GM18951 (cell line): ENCODE measurements at regions not wholly inside any gene's neighbourhood (a gene's known extent, or its start where the extent isn't known, plus 50 kb on each side); places are given as distances from the start of the nearest gene placed in this dataset.
"Not testable (repeated sequence)": the region's sequence is repeated elsewhere in the genome, so short reads cannot be mapped to it uniquely, and the experiment has no call there.

Experiments used
- POLR2A ChIP-seq: IDR thresholded peaks from 4 replicates; pipeline ENCODE4 v1.6.1; 2011; ENCODE audit warnings: mild to moderate bottlenecking; ENCODE audit not compliant: insufficient read length, insufficient read depth; ENCODE audit errors: extremely low read depth
- in situ Hi-C: fragments of 300-500 bp; cut with MboI; formaldehyde crosslinking; loops from one replicate; pipeline ENCODE4 v1.12.0; 2022; ENCODE audit warnings: low sequenced_read_pairs, mixed read lengths, inconsistent platforms; ENCODE audit not compliant: unreplicated experiment

DNA sequence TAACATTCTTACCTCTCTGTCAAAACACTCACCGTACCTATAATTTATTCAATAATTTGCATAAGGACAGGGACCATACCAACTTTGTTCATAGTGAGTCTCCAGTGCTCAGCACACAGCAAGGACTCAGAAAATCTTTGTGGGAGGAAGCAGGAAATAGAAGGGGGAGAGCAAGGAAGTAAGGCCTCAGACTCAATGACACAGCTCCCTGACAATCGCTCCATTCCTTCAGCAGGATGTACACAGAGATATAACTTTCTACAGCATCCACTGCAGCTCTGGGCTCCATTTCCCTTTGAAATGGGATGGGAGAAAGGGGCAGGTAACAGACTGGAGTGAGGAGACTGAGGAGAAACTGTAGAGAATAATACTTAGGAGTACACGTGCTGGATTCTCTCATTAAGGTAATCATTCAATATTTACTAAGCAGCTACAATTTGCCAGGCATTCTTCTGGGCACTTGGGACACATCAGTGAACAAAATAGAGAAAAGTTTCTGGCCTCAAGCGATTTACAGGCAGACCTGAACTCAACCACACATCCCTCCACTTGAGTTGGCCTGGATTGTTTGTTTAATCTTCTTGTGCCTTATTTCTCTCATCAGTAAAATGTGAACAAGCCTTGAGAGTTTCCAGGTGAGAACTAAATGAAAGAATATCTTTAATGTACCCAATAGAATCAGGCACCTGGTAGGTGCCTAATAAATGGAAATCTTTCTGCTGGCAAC is 330.3 kb upstream of the THBS1 start:
- in situ Hi-C loops = no loop called here
- no peak for TF ChIP-seq POLR2A

DNA sequence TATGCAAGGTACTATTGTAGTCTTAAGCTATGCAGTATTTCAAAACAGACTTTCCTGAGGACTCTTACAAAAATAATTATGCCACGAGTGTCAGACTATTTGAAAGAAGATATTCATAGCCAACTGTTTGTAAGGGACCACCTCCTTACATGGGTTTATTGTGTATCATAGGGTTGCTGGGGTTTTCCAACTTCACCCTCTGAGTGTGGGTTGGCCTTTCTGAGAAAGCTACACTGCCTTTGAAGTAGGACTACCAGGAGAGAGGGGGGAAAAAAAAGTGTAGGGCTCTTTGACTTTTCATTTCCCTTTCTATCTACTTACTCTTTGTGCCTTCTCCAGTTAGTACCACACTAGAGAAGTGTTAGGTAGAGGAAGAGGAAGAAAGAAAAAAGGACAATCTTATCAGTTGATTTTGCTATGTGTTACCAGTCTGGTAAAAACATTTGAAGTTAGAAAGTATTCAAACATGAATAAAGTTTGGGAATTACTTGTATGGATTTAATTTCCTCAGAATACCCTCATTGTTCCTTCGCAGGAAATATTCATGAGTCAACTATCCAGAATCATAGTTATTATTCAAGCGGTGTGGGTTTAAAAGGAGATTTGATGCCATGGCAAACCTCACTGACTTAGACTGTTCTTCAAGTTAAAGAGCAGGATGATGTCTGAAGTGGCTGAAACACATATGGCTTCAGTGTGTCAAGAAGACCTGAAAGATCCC is 329.3 kb upstream of the THBS1 start:
- in situ Hi-C loops = no loop called here
- no peak for TF ChIP-seq POLR2A

- no peak for TF ChIP-seq POLR2A
- in situ Hi-C loops = no loop called here
Measured at GRCh38 chr15:39252134-39252470, 328.8 kb upstream of the THBS1 start.

DNA sequence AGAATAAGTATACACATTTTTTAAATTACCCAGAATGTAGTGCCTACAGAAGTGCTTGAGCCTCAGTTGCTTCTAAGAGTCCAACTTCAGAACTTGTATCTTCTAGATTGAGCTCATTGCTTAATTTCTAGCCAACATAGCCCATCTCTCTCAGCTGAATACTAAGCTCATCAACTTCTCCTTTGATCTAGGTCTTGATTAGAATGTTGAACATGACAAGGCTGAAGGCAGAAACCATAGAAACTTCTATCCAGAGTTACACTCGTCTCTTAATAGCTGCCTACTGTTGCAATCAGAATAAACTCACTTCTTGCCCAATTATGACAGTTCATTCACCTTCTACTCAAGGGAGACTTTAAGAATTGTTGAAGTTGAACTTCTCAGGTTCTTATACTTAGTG is 327.3 kb upstream of the THBS1 start:
- no peak for TF ChIP-seq POLR2A
- in situ Hi-C loops = no loop called here

DNA sequence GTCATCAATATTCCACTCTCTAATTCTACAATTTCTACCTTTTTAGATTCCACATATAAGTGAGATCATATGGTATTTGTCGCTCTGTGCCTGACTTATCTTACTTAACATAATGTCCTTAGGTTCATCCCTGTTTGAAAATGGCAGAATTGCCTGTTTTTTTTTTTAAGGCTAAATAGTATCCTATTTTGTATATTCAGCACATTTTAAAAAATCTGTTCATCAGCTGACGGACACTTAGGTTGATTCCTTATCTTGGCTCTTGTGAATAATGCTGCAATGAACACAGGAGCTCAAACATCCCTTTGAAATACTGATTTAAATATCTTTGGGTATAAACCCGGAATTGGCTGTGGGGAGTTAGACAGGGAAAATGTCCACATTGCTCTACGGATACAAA is 326.7 kb upstream of the THBS1 start:
- TF ChIP-seq POLR2A = no peak
- in situ Hi-C loops = no loop called here

DNA sequence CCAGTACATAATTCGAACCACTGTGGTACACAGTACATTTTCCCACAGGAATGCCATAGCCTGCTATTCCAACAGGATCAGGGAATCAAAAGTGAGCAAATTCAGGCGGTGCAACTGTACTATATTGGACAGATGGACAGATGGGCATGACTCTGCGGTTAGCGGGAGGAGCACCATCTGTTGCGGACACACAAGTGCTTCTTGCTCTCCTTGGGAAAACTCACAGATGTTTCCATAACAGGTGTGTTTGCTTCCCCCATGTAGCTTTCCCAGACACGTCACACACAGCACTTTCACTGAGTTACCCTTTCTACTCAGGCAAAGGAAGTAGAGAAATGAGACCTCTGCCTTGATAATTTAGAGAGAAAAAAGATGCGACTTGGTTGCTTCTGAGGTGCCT is 325.1 kb upstream of the THBS1 start:
- no peak for TF ChIP-seq POLR2A
- in situ Hi-C loops = no loop called here

GRCh38 chr15:39260391-39260790 is 320.5 kb upstream of the THBS1 start:
- in situ Hi-C loops = no loop called here
- TF ChIP-seq POLR2A = no peak

DNA sequence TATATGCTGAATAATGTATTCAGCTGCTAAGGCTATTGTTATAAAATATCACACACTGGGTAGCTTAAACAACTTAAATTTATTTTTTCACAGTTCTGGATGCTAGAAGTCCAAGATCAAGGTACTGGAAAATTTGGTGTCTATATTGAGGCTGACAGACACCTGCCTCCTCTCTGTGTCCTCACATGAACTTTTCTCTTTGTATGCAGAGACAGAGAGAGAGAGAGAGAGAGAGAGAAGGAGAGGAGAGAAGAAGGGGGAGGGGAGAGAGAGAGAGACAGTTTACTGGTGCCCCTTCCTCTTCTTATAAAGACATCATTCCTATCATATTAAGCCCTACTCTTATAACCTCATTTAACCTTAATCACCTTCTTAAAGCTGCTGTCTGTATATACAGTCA is 320.1 kb upstream of the THBS1 start:
- TF ChIP-seq POLR2A = no peak
- in situ Hi-C loops = no loop called here

DNA sequence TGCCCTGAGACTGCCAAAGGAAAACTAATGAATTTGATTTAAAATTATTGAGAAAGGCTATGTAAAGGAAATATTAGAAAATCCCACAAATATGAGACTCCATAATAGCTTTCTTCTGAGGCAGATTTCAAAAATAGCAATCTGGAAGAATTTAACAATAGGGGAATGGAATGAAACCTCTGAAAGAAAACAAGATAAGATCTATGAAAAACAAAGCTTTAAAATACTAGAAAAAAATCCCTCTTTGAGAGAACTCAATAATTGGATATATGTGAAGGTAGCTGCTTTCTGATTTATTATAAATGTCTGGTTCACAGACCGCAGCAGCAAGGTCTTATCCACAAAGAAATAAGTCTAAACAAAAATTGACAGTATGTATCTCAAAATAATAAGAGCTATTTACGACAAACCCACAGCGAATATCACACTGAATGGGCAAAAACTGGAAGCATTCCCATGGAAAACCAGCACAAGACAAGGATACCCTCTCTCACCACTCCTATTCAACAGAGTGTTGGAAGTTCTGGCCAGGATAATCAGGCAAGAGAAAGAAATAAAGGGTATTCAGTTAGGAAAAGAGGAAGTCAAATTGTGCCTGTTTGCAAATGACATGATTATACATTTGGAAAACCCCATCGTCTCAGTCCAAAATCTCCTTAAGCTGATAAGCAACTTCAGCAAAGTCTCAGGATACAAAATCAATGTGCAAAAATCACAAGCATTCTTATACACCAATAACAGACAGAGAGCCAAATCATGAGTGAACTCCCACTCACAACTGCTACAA is 319.3 kb upstream of the THBS1 start:
- in situ Hi-C loops = not testable (repeated sequence)

- in situ Hi-C loops = not testable (repeated sequence)
Measured at GRCh38 chr15:39262995-39263772, 317.7 kb upstream of the THBS1 start.

- in situ Hi-C loops = no loop called here
- TF ChIP-seq POLR2A = no peak
Measured at GRCh38 chr15:39265261-39265660, 315.6 kb upstream of the THBS1 start.

DNA sequence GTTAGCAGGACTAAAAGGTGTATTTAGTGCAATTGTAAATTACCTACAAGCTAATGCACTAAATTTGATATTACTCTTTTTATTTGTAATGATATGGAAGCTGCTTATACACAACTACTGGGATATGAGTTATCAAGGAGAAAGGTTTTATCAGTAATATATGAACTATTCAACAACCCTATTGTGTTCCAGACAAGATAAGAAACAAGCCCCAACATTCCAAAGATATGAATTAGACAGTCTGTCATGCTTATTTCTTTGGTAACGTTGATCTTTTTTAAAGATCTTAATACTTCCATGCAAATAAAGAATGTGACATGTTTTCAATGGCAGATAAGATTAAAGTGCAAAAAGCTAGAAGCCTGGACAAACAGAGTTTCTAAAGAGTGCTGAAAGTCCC is 314.0 kb upstream of the THBS1 start:
- TF ChIP-seq POLR2A = no peak
- in situ Hi-C loops = no loop called here

GRCh38 chr15:39267685-39268084 is 313.2 kb upstream of the THBS1 start:
- in situ Hi-C loops = no loop called here

DNA sequence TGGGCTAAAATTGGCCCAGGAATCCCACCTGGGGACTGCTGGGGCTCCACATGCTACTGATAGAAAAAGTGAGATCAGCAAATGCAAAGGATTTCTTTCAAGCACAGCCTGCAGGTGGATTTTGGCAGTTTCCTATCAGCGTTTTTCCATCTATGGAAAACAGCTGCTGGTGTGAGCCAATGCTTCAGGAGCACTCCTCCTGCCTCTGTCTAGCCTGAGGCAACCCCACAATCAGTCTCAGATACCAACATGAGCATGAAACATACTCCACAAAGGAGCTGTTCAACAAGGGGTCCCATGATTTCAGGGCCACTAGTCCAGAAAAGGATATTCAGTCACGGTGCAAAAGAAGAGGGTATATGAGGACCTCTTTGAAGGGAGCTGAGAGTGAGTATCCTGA is 311.5 kb upstream of the THBS1 start:
- in situ Hi-C loops = no loop called here
- TF ChIP-seq POLR2A = no peak

More at GRCh38 chr15:39267685-39268084, 313.2 kb upstream of the THBS1 start:
- TF ChIP-seq POLR2A = no peak
